Left lung (tissue), 4 donors: ENCODE measurements at regions not wholly inside any gene's neighbourhood (a gene's known extent, or its start where the extent isn't known, plus 50 kb on each side); places are given as distances from the start of the nearest gene placed in this dataset.
A peak's percentile ranks its signal among the peaks of the same experiment; 100 is the strongest.

Experiments
- ATAC-seq: fragments of 200-7000 bp; cut with Tn5 transposase; one replicate; pipeline ENCODE4 v1.9.1; 2020; ENCODE audit warnings: moderate library complexity
- DNase-seq, 4 donors: peaks; one replicate each; pipeline ENCODE4 v3.0.0-alpha.2; 2013 to 2020
- H3K27ac ChIP-seq, 2 donors: fragments of 200-600 bp; sonication (generic) in 1 of 2; one replicate each; pipeline versions ENCODE4 v1.5.0 to v1.8.0; 2020 to 2021
- H3K27me3 ChIP-seq, 2 donors: fragments of 200-600 bp; sonication (generic) in 1 of 2; one replicate each; pipeline versions ENCODE4 v1.5.0 to v1.8.0; 2020 to 2021
- H3K36me3 ChIP-seq, 2 donors: fragments of 200-600 bp; sonication (generic) in 1 of 2; one replicate each; pipeline versions ENCODE4 v1.5.0 to v1.8.0; 2020 to 2021
- H3K4me1 ChIP-seq, 2 donors: fragments of 200-600 bp; one replicate each; pipeline ENCODE4 v1.8.0; 2021
- H3K4me3 ChIP-seq, 2 donors: fragments of 200-600 bp; sonication (generic) in 1 of 2; one replicate each; pipeline versions ENCODE4 v1.5.0 to v1.8.0; 2020 to 2021; ENCODE audit warnings: mild to moderate bottlenecking in 1 of 2
- H3K9me3 ChIP-seq, 2 donors: fragments of 200-600 bp; sonication (generic) in 1 of 2; one replicate each; pipeline versions ENCODE4 v1.5.0 to v1.8.0; 2020 to 2021
- CTCF ChIP-seq, 2 donors: fragments of 200-600 bp; sonication (generic) in 1 of 2; IDR thresholded peaks; one replicate each; pipeline versions ENCODE4 v1.5.0 to v1.8.0; 2021; ENCODE audit warnings: antibody characterized with exemption in 2 of 2
- intact Hi-C, 2 donors: fragments of 100-400 bp; cut with DNase I; formaldehyde crosslinking; loops; one replicate each; pipeline versions ENCODE4 v1.11.2 to v1.14.2; 2022
- donor health status: DM: no; HTN: yes; CAD: no.
- donor health status: DM: no; HTN: no; CAD: no.

GRCh38 chr1:67588178-67588855 lies 96.7 kb upstream of the GADD45A start:
- Histone ChIP-seq H3K9me3 (no peaks in the 10 kb centered on the region), H3K27me3 (no peaks in the 10 kb centered on the region), H3K4me1 (peaks cover 0 to 7% of the 10 kb centered on the region in 2 donors), H3K4me3 (no peak overlapping the region), H3K36me3 (no peaks in the 10 kb centered on the region), H3K27ac (no peak overlapping the region)
- intact Hi-C loops: no loop called here
- no peak for TF ChIP-seq CTCF (IDR thresholded peaks at IDR 0.05)
- no peak for DNase-seq
- ATAC-seq: no peak

- no peak for DNase-seq
- no peak for TF ChIP-seq CTCF (IDR thresholded peaks at IDR 0.05)
- no peaks in the 10 kb centered on the region for H3K9me3 ChIP-seq
- no peak overlapping the region for H3K4me3 ChIP-seq
- ATAC-seq: no peak
- H3K36me3 ChIP-seq: no peaks in the 10 kb centered on the region
- intact Hi-C loops: no loop called here
- H3K4me1 ChIP-seq: peaks cover 0 to 7% of the 10 kb centered on the region in 2 donors
- H3K27ac ChIP-seq: no peak overlapping the region
- no peaks in the 10 kb centered on the region for H3K27me3 ChIP-seq
Measured at GRCh38 chr1:67589519-67590233, 95.3 kb upstream of the GADD45A start.

DNA sequence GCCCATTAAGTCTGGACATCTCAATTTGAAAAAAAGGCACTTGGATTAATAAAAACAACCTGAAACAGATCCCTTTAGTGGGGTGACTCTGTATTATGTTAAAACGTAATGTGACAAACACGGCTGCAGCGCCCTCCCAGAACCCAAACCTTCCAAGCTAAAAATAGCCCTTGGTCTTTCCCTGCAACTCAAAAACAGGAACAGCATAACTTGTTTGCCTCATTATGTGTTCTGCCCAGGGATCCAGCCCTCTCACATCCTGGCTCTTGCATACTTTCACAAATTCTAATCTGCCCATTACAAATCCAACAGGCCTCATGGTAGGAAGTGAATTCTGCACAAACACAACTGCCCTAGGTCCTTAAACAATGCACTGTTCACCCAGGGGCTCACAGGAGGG lies 94.7 kb upstream of the GADD45A start:
- Histone ChIP-seq H3K27me3 (no peaks in the 10 kb centered on the region), H3K9me3 (no peaks in the 10 kb centered on the region), H3K4me1 (peaks cover 0 to 7% of the 10 kb centered on the region in 2 donors), H3K27ac (no peak overlapping the region), H3K4me3 (no peak overlapping the region), H3K36me3 (no peaks in the 10 kb centered on the region)
- intact Hi-C loops: no loop called here
- TF ChIP-seq CTCF (IDR thresholded peaks at IDR 0.05): no peak
- ATAC-seq (peak; percentile 51), DNase-seq (no peak)

- TF ChIP-seq CTCF (IDR thresholded peaks at IDR 0.05): no peak
- no peak for DNase-seq
- peaks cover 0 to 7% of the 10 kb centered on the region in 2 donors for H3K4me1 ChIP-seq
- H3K9me3 ChIP-seq: no peaks in the 10 kb centered on the region
- H3K4me3 ChIP-seq: no peak overlapping the region
- H3K36me3 ChIP-seq: no peaks in the 10 kb centered on the region
- H3K27me3 ChIP-seq: no peaks in the 10 kb centered on the region
- no peak overlapping the region for H3K27ac ChIP-seq
- no peak for ATAC-seq
- intact Hi-C loops: no loop called here
Measured at GRCh38 chr1:67594764-67595163, 90.2 kb upstream of the GADD45A start.

GRCh38 chr1:67596674-67597073 lies 88.3 kb upstream of the GADD45A start:
- ATAC-seq: no peak

More at GRCh38 chr1:67596674-67597073, 88.3 kb upstream of the GADD45A start:
- Histone ChIP-seq H3K36me3 (no peaks in the 10 kb centered on the region), H3K4me1 (no peaks in the 10 kb centered on the region), H3K9me3 (no peaks in the 10 kb centered on the region), H3K27ac (no peak overlapping the region), H3K27me3 (no peaks in the 10 kb centered on the region), H3K4me3 (no peak overlapping the region)
- no peak for TF ChIP-seq CTCF (IDR thresholded peaks at IDR 0.05)
- intact Hi-C loops: no loop called here
- DNase-seq: no peak
